ENCODE measurements at regions not wholly inside any gene's neighbourhood (a gene's known extent, or its start where the extent isn't known, plus 50 kb on each side); places are given as distances from the start of the nearest gene placed in this dataset.
"Not testable (repeated sequence)": the region's sequence is repeated elsewhere in the genome, so short reads cannot be mapped to it uniquely, and the experiment has no call there.

GRCh38 chr17:27009087-27009486, 284.8 kb upstream of the WSB1 start:
- TF ChIP-seq CTCF (IDR thresholded peaks at IDR 0.05; ENCODE audit: borderline replicate concordance, insufficient read depth, low read depth, low read length): no peak

GRCh38 chr17:27010138-27010537, 283.8 kb upstream of the WSB1 start:
- not testable (repeated sequence) for H3K4me3 ChIP-seq (ENCODE audit: low read depth, low read length)

More at GRCh38 chr17:27009087-27009486, 284.8 kb upstream of the WSB1 start:
- H3K4me3 ChIP-seq (ENCODE audit: low read depth, low read length): no peak overlapping the region

- not testable (repeated sequence) for H3K4me3 ChIP-seq (ENCODE audit: low read depth, low read length)
These were observed 263.4 kb upstream of the WSB1 start for GRCh38 chr17:27030552-27030951.

GRCh38 chr17:27038676-27039075, 255.2 kb upstream of the WSB1 start:
- no peak for TF ChIP-seq CTCF (IDR thresholded peaks at IDR 0.05; ENCODE audit: borderline replicate concordance, insufficient read depth, low read depth, low read length)
- no peak overlapping the region for H3K4me3 ChIP-seq (ENCODE audit: low read depth, low read length)

GRCh38 chr17:27045039-27045438, 248.9 kb upstream of the WSB1 start:
- H3K4me3 ChIP-seq (ENCODE audit: low read depth, low read length): not testable (repeated sequence)

GRCh38 chr17:27049104-27049784, 244.7 kb upstream of the WSB1 start:
- no peak for TF ChIP-seq CTCF (IDR thresholded peaks at IDR 0.05; ENCODE audit: borderline replicate concordance, insufficient read depth, low read depth, low read length)
- H3K4me3 ChIP-seq (ENCODE audit: low read depth, low read length): no peak overlapping the region

GRCh38 chr17:27065588-27065987, 228.3 kb upstream of the WSB1 start:
- no peak for TF ChIP-seq CTCF (IDR thresholded peaks at IDR 0.05; ENCODE audit: borderline replicate concordance, insufficient read depth, low read depth, low read length)
- H3K4me3 ChIP-seq (ENCODE audit: low read depth, low read length): no peak overlapping the region

GRCh38 chr17:27066315-27066714, 227.6 kb upstream of the WSB1 start:
- TF ChIP-seq CTCF (IDR thresholded peaks at IDR 0.05; ENCODE audit: borderline replicate concordance, insufficient read depth, low read depth, low read length): no peak
- H3K4me3 ChIP-seq (ENCODE audit: low read depth, low read length): no peak overlapping the region

Data from GM12875 (cell line).